Esophagus squamous epithelium (tissue), 5 donors: ENCODE measurements at regions not wholly inside any gene's neighbourhood (a gene's known extent, or its start where the extent isn't known, plus 50 kb on each side); places are given as distances from the start of the nearest gene placed in this dataset.

Experiments
- DNase-seq: peaks from one replicate; lab custom pipeline; 2025; lab: John Stamatoyannopoulos, UW
- H3K27ac ChIP-seq, 4 donors: fragments of 200-600 bp; sonication (generic); one replicate each; pipeline ENCODE4 v1.5.1; 2016 to 2019; ENCODE audit warnings: mild to moderate bottlenecking in 1 of 4
- H3K27me3 ChIP-seq, 4 donors: fragments of 200-600 bp; sonication (generic); 1 replicate in 3 of 4; 2 replicates in 1 of 4; pipeline versions ENCODE4 v1.5.1 to v1.6.0; 2017 to 2021; ENCODE audit warnings: antibody characterized with exemption in 1 of 4
- H3K36me3 ChIP-seq, 3 donors: fragments of 200-600 bp; sonication (generic); one replicate each; pipeline ENCODE4 v1.5.1; 2016 to 2019
- H3K4me1 ChIP-seq, 3 donors: fragments of 200-600 bp; sonication (generic); one replicate each; pipeline ENCODE4 v1.5.1; 2017 to 2019
- H3K4me3 ChIP-seq, 4 donors: fragments of 200-600 bp; sonication (generic); 1 replicate in 3 of 4; 2 replicates in 1 of 4; pipeline ENCODE4 v1.5.1; 2016 to 2019; ENCODE audit warnings: mild to moderate bottlenecking in 2 of 4, moderate library complexity in 1 of 4
- H3K9me3 ChIP-seq, 3 donors: fragments of 200-600 bp; sonication (generic); one replicate each; pipeline ENCODE4 v1.5.1; 2016 to 2019
- POLR2A ChIP-seq, 4 donors: fragments of 450-650 bp; IDR thresholded peaks; one replicate each; pipeline ENCODE4 v1.6.1; 2017; ENCODE audit warnings: antibody characterized with exemption in 4 of 4, mild to moderate bottlenecking in 4 of 4, moderate library complexity in 3 of 4
- WGBS, 2 donors: methylation state at CpG; one replicate each; pipeline ENCODE4 v1.1.5; 2018; 5-methylcytosine and 5-hydroxymethylcytosine counted together
- intact Hi-C: fragments of 100-400 bp; cut with DNase I; formaldehyde crosslinking; loops from one replicate; pipeline ENCODE4 v1.15.0; 2022
- TF ChIP-seq, protein P1 (sequence below), 6 experiments: fragments of 450-650 bp in 4 of 6; fragments of 200-600 bp in 2 of 6; sonication (generic) in 2 of 6; IDR thresholded peaks; one replicate each; pipeline ENCODE4 v1.5.1; 2016 to 2019; ENCODE audit warnings: antibody characterized with exemption in 6 of 6, mild to moderate bottlenecking in 4 of 6, moderate library complexity in 4 of 6
- donor health status: DM: yes; HTN: yes; CAD: no.

DNA sequence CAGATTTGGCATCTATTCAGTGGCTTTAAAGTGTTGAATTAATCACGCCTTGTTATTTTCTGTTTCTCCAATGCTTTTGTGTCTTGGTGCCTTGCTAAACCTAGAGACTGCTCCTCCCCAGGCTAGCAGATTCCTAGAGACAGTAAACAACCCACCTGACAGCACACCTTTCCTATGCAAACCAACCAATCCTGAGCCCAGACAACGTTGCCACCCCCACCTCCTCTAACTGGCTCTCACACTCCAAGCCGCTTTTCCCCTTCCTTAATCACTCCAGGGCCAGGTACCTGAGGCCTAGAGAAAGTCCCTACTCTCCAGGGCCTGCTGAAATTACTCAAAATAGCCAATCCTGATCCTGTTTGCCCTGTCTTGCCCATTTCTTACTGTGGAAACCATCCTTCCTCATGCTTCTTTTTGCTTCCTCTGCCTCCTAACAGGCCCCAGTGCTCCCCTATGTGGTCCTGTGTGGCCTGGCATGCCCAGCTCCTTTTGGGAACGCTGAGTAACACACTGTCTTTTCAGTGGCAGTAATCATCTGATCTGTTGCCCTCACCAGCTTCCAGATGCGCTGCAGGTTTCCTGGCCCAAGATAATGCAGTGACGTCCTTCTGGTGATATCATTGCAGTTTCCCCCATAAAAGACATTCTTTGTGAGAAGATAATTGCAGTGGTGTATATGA is 53.4 kb downstream of the GAS1 start:
- TF ChIP-seq, protein P1, sequence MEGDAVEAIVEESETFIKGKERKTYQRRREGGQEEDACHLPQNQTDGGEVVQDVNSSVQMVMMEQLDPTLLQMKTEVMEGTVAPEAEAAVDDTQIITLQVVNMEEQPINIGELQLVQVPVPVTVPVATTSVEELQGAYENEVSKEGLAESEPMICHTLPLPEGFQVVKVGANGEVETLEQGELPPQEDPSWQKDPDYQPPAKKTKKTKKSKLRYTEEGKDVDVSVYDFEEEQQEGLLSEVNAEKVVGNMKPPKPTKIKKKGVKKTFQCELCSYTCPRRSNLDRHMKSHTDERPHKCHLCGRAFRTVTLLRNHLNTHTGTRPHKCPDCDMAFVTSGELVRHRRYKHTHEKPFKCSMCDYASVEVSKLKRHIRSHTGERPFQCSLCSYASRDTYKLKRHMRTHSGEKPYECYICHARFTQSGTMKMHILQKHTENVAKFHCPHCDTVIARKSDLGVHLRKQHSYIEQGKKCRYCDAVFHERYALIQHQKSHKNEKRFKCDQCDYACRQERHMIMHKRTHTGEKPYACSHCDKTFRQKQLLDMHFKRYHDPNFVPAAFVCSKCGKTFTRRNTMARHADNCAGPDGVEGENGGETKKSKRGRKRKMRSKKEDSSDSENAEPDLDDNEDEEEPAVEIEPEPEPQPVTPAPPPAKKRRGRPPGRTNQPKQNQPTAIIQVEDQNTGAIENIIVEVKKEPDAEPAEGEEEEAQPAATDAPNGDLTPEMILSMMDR (IDR thresholded peaks at IDR 0.05) = no peak
- no peak for TF ChIP-seq POLR2A (IDR thresholded peaks at IDR 0.05)
- Histone ChIP-seq H3K9me3 (no peaks in the 10 kb centered on the region), H3K27ac (no peak overlapping the region), H3K27me3 (peaks cover 0 to 9% (median 0%) of the 10 kb centered on the region in 4 donors), H3K4me3 (no peak overlapping the region), H3K36me3 (no peaks in the 10 kb centered on the region), H3K4me1 (no peaks in the 10 kb centered on the region)
- 85 to 86% methylated on average over 6 of the region's 6 CpGs for WGBS, 2 donors
- no peak for DNase-seq
- intact Hi-C loops = no loop called here

GRCh38 chr9:86892576-86892975 is 54.7 kb downstream of the GAS1 start:
- no peak for TF ChIP-seq POLR2A (IDR thresholded peaks at IDR 0.05)
- TF ChIP-seq, protein P1 (IDR thresholded peaks at IDR 0.05) = no peak
- Histone ChIP-seq H3K36me3 (no peaks in the 10 kb centered on the region), H3K9me3 (no peaks in the 10 kb centered on the region), H3K4me3 (no peak overlapping the region), H3K27me3 (peaks cover 0 to 4% (median 0%) of the 10 kb centered on the region in 4 donors), H3K4me1 (no peaks in the 10 kb centered on the region), H3K27ac (no peak overlapping the region)
- intact Hi-C loops = no loop called here
- 37 to 51% methylated on average over 3 of the region's 3 CpGs for WGBS, 2 donors
- DNase-seq = no peak

GRCh38 chr9:86891886-86892437 is 55.3 kb downstream of the GAS1 start:
- WGBS, 2 donors = 53 to 74% methylated on average over 4 of the region's 4 CpGs
- intact Hi-C loops = no loop called here

DNA sequence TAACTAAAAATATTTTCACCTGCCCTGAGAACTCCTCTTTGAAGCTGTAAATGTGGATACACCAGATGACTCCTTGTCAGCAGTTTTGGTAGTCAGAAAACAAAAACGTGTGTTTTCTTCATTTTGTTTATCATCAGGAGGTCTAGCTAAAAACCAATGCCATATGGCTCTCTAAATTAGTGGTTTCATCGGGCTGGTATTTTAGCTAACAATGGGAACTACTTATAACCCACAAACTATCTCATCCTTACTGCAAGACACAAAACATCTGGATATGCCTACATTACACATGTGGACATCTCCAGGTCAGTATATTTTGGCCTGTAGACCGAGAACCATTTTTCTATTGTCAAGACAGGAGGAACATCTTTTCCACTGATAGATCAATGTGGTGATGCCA is 56.2 kb downstream of the GAS1 start:
- TF ChIP-seq, protein P1 (IDR thresholded peaks at IDR 0.05) = no peak
- TF ChIP-seq POLR2A (IDR thresholded peaks at IDR 0.05) = no peak
- intact Hi-C loops = no loop called here
- Histone ChIP-seq H3K9me3 (no peaks in the 10 kb centered on the region), H3K4me1 (no peaks in the 10 kb centered on the region), H3K4me3 (no peak overlapping the region), H3K27ac (no peak overlapping the region), H3K27me3 (peaks cover 0 to 9% (median 0%) of the 10 kb centered on the region in 4 donors), H3K36me3 (no peaks in the 10 kb centered on the region)
- no peak for DNase-seq
- 40 to 41% methylated on average over 3 of the region's 3 CpGs for WGBS, 2 donors

More at GRCh38 chr9:86891886-86892437, 55.3 kb downstream of the GAS1 start:
- H3K9me3 ChIP-seq = no peaks in the 10 kb centered on the region
- no peak for DNase-seq
- no peaks in the 10 kb centered on the region for H3K4me1 ChIP-seq
- no peaks in the 10 kb centered on the region for H3K36me3 ChIP-seq
- no peak overlapping the region for H3K4me3 ChIP-seq
- no peak overlapping the region for H3K27ac ChIP-seq
- peaks cover 0 to 5% (median 0%) of the 10 kb centered on the region in 4 donors for H3K27me3 ChIP-seq
- no peak for TF ChIP-seq POLR2A (IDR thresholded peaks at IDR 0.05)
- TF ChIP-seq, protein P1 (IDR thresholded peaks at IDR 0.05) = no peak

GRCh38 chr9:86885232-86885631 is 62.1 kb downstream of the GAS1 start:
- Histone ChIP-seq H3K4me3 (no peak overlapping the region), H3K36me3 (no peaks in the 10 kb centered on the region), H3K27me3 (peaks cover 0 to 9% (median 0%) of the 10 kb centered on the region in 4 donors), H3K9me3 (no peaks in the 10 kb centered on the region), H3K4me1 (no peaks in the 10 kb centered on the region), H3K27ac (no peak overlapping the region)
- no peak for TF ChIP-seq POLR2A (IDR thresholded peaks at IDR 0.05)
- TF ChIP-seq, protein P1 (IDR thresholded peaks at IDR 0.05) = no peak
- 63 to 71% methylated on average over 5 of the region's 5 CpGs for whole genome bisulfite sequencing, 2 donors
- no peak for DNase-seq
- intact Hi-C loops = no loop called here
